KG1 (cell line): ENCODE measurements at regions not wholly inside any gene's neighbourhood (a gene's known extent, or its start where the extent isn't known, plus 50 kb on each side); places are given as distances from the start of the nearest gene placed in this dataset.
"Not testable (repeated sequence)": the region's sequence is repeated elsewhere in the genome, so short reads cannot be mapped to it uniquely, and the experiment has no call there.

ENCODE experiments used
- DNase-seq: peaks from one replicate; lab custom pipeline; 2025; lab: John Stamatoyannopoulos, UW

GRCh38 chr9:99479929-99480328, 257.8 kb downstream of the SEC61B start:
- no peak for DNase-seq

- no peak for DNase-seq
Measured at GRCh38 chr9:99485459-99485858, 263.4 kb downstream of the SEC61B start.

- DNase-seq: no peak
Measured at GRCh38 chr9:99486684-99487083, 264.6 kb downstream of the SEC61B start.

- no peak for DNase-seq
Measured at GRCh38 chr9:99488131-99489059, 266.3 kb downstream of the SEC61B start.

- no peak for DNase-seq
Measured at GRCh38 chr9:99489060-99489413, 267.0 kb downstream of the SEC61B start.

- no peak for DNase-seq
Measured at GRCh38 chr9:99490729-99491128, 268.6 kb downstream of the SEC61B start.

GRCh38 chr9:99491408-99492158, 269.5 kb downstream of the SEC61B start:
- DNase-seq: peak; percentile 11

GRCh38 chr9:99497641-99498040, 275.6 kb downstream of the SEC61B start:
- DNase-seq: no peak

GRCh38 chr9:99498979-99499378, 276.9 kb downstream of the SEC61B start:
- not testable (repeated sequence) for DNase-seq

- no peak for DNase-seq
Measured at GRCh38 chr9:99505936-99506335, 283.9 kb downstream of the SEC61B start.

GRCh38 chr9:99506747-99507348, 284.8 kb downstream of the SEC61B start:
- no peak for DNase-seq

GRCh38 chr9:99509065-99509745, 287.1 kb downstream of the SEC61B start:
- DNase-seq: no peak

- no peak for DNase-seq
Measured at GRCh38 chr9:99509900-99510535, 287.9 kb downstream of the SEC61B start.

GRCh38 chr9:99511723-99512122, 289.6 kb downstream of the SEC61B start:
- DNase-seq: no peak

- no peak for DNase-seq
Measured at GRCh38 chr9:99513441-99514112, 291.5 kb downstream of the SEC61B start.

- no peak for DNase-seq
Measured at GRCh38 chr9:99515093-99515492, 293.0 kb downstream of the SEC61B start.

- DNase-seq: no peak
Measured at GRCh38 chr9:99515895-99516656, 294.0 kb downstream of the SEC61B start.

GRCh38 chr9:99516657-99517049, 294.6 kb downstream of the SEC61B start:
- no peak for DNase-seq

GRCh38 chr9:99523838-99524237, 297.8 kb upstream of the NR4A3 start:
- no peak for DNase-seq

- DNase-seq: no peak
Measured at GRCh38 chr9:99531313-99531712, 290.4 kb upstream of the NR4A3 start.
